ENCODE measurements at regions not wholly inside any gene's neighbourhood (a gene's known extent, or its start where the extent isn't known, plus 50 kb on each side); places are given as distances from the start of the nearest gene placed in this dataset.

- TF ChIP-seq CTCF (IDR thresholded peaks at IDR 0.05; ENCODE audit: insufficient read depth in 1 of 2, low read depth in 1 of 2, low read length in 1 of 2, severe bottlenecking in 1 of 2, unreplicated experiment in 1 of 2), result no peak
- Mint-ChIP-seq H3K27ac (ENCODE audit: unreplicated experiment) (no peak overlapping the region), H3K4me3 (ENCODE audit: unreplicated experiment) (no peak overlapping the region), H3K9me3 (ENCODE audit: unreplicated experiment) (peaks cover 9% of the 10 kb centered on the region), H3K4me1 (ENCODE audit: low read depth, unreplicated experiment) (no peaks in the 10 kb centered on the region), H3K27me3 (ENCODE audit: insufficient read depth, unreplicated experiment) (no peaks in the 10 kb centered on the region), H3K36me3 (ENCODE audit: insufficient read depth, unreplicated experiment) (no peaks in the 10 kb centered on the region)
- H3K27me3 ChIP-seq (replicated peaks; ENCODE audit: control insufficient read depth, insufficient read depth, low read length), result no peaks in the 10 kb centered on the region
- POLR2A ChIA-PET, result interaction anchor here (0.5 kb wide), 1 partner anchor 177 kb away, joined by 3 read pairs; no protein-coding TSS in a partner anchor
- DNase-seq, result no peak
- no peaks in the 10 kb centered on the region for H3K4me1 ChIP-seq
- BruUV-seq (replicated peaks), result no TSS peak
- peaks cover 6% of the 10 kb centered on the region; the same call in 1 of the 2 replicates for H3K9me3 ChIP-seq
- CTCF ChIA-PET, result no interaction called here
- intact Hi-C loops (cut with micrococcal nuclease; ENCODE audit: unreplicated experiment), result no loop called here
- no peaks in the 10 kb centered on the region for H3K36me3 ChIP-seq (ENCODE audit: control insufficient read depth, insufficient read depth, low read length)
- no peak overlapping the region for H3K4me3 ChIP-seq (ENCODE audit: low read depth, low read length)
These were observed 370.6 kb downstream of the CD83 start for GRCh38 chr6:14488180-14488579.

GRCh38 chr6:14489445-14489844 is 371.9 kb downstream of the CD83 start:
- Histone ChIP-seq H3K9me3 (peaks cover 6% of the 10 kb centered on the region; the same call in 1 of the 2 replicates), H3K27me3 (replicated peaks; ENCODE audit: control insufficient read depth, insufficient read depth, low read length) (no peaks in the 10 kb centered on the region), H3K36me3 (ENCODE audit: control insufficient read depth, insufficient read depth, low read length) (no peaks in the 10 kb centered on the region), H3K4me3 (ENCODE audit: low read depth, low read length) (no peak overlapping the region), H3K4me1 (no peaks in the 10 kb centered on the region)
- DNase-seq, result no peak
- intact Hi-C loops (cut with micrococcal nuclease; ENCODE audit: unreplicated experiment), result no loop called here
- H3K4me1 Mint-ChIP-seq (ENCODE audit: low read depth, unreplicated experiment), result no peaks in the 10 kb centered on the region
- POLR2A ChIA-PET, result no interaction called here
- H3K27me3 Mint-ChIP-seq (ENCODE audit: insufficient read depth, unreplicated experiment), result no peaks in the 10 kb centered on the region
- H3K4me3 Mint-ChIP-seq (ENCODE audit: unreplicated experiment), result no peak overlapping the region
- BruUV-seq (replicated peaks), result no TSS peak
- H3K9me3 Mint-ChIP-seq (ENCODE audit: unreplicated experiment), result peaks cover 9% of the 10 kb centered on the region
- H3K27ac Mint-ChIP-seq (ENCODE audit: unreplicated experiment), result no peak overlapping the region
- CTCF ChIA-PET, result no interaction called here
- no peak for TF ChIP-seq CTCF (IDR thresholded peaks at IDR 0.05; ENCODE audit: insufficient read depth in 1 of 2, low read depth in 1 of 2, low read length in 1 of 2, severe bottlenecking in 1 of 2, unreplicated experiment in 1 of 2)
- no peaks in the 10 kb centered on the region for H3K36me3 Mint-ChIP-seq (ENCODE audit: insufficient read depth, unreplicated experiment)

- Histone ChIP-seq H3K4me3 (ENCODE audit: low read depth, low read length) (no peak overlapping the region), H3K9me3 (no peaks in the 10 kb centered on the region), H3K27me3 (replicated peaks; ENCODE audit: control insufficient read depth, insufficient read depth, low read length) (no peaks in the 10 kb centered on the region), H3K4me1 (peaks cover 9% of the 10 kb centered on the region), H3K36me3 (ENCODE audit: control insufficient read depth, insufficient read depth, low read length) (no peaks in the 10 kb centered on the region)
- ChIA-PET CTCF (interaction anchor here (0.6 to 1.3 kb wide), 2 partner anchors 176 to 370 kb away, joined by 4 to 10 read pairs; no protein-coding TSS in a partner anchor), POLR2A (interaction anchor here (0.6 kb wide), 1 partner anchor 167 kb away, joined by 9 read pairs; no protein-coding TSS in a partner anchor)
- BruUV-seq (replicated peaks), result no TSS peak
- Mint-ChIP-seq H3K27ac (ENCODE audit: unreplicated experiment) (no peak overlapping the region), H3K36me3 (ENCODE audit: insufficient read depth, unreplicated experiment) (no peaks in the 10 kb centered on the region), H3K4me3 (ENCODE audit: unreplicated experiment) (no peak overlapping the region), H3K9me3 (ENCODE audit: unreplicated experiment) (peaks cover 8% of the 10 kb centered on the region), H3K27me3 (ENCODE audit: insufficient read depth, unreplicated experiment) (no peaks in the 10 kb centered on the region), H3K4me1 (ENCODE audit: low read depth, unreplicated experiment) (peaks cover 14% of the 10 kb centered on the region)
- intact Hi-C loops (cut with micrococcal nuclease; ENCODE audit: unreplicated experiment), result no loop called here
- DNase-seq, result no peak
- no peak for TF ChIP-seq CTCF (IDR thresholded peaks at IDR 0.05; ENCODE audit: insufficient read depth in 1 of 2, low read depth in 1 of 2, low read length in 1 of 2, severe bottlenecking in 1 of 2, unreplicated experiment in 1 of 2)
These were observed 381.2 kb downstream of the CD83 start for GRCh38 chr6:14498748-14499147.

Measured in Caco-2 (cell line).